Colonic mucosa (tissue), 4 donors: ENCODE measurements at regions not wholly inside any gene's neighbourhood (a gene's known extent, or its start where the extent isn't known, plus 50 kb on each side); places are given as distances from the start of the nearest gene placed in this dataset.

ENCODE experiments used
- DNase-seq: peaks from one replicate; pipeline ENCODE4 v3.0.0-alpha.2; 2020
- H3K27ac ChIP-seq: fragments of 200-600 bp; one replicate; pipeline ENCODE4 v1.8.0; 2021
- H3K27me3 ChIP-seq: fragments of 200-600 bp; one replicate; pipeline ENCODE4 v1.8.0; 2021
- H3K36me3 ChIP-seq: fragments of 200-600 bp; one replicate; pipeline ENCODE4 v1.8.0; 2021
- H3K4me1 ChIP-seq: fragments of 200-600 bp; one replicate; pipeline ENCODE4 v1.8.0; 2021; ENCODE audit warnings: mild to moderate bottlenecking
- H3K4me3 ChIP-seq: fragments of 200-600 bp; one replicate; pipeline ENCODE4 v1.8.0; 2021
- H3K9ac ChIP-seq, 2 donors: one replicate each; pipeline ENCODE4 v1.7.0; 2013; ENCODE audit warnings: control low read depth in 2 of 2, low read depth in 2 of 2, low read length in 2 of 2
- H3K9me3 ChIP-seq: fragments of 200-600 bp; one replicate; pipeline ENCODE4 v1.8.0; 2021
- CTCF ChIP-seq: fragments of 200-600 bp; IDR thresholded peaks from one replicate; pipeline ENCODE4 v1.8.0; 2022; ENCODE audit warnings: antibody characterized with exemption, mild to moderate bottlenecking
- intact Hi-C: fragments of 100-400 bp; cut with DNase I; formaldehyde crosslinking; loops from one replicate; pipeline ENCODE4 v1.14.1; 2022
- donor health status: healthy.
- donor health status: DM: no; HTN: no; CAD: no.
- donor health status: DM: no; HTN: no; CAD: no.

- no peak for TF ChIP-seq CTCF
Observed at GRCh38 chr6:156359912-156360311, 417.3 kb upstream of the ARID1B start.

GRCh38 chr6:156352861-156353260, 424.3 kb upstream of the ARID1B start:
- DNase-seq = no peak
- Histone ChIP-seq H3K27me3 (no peaks in the 10 kb centered on the region), H3K27ac (no peak overlapping the region), H3K9me3 (no peaks in the 10 kb centered on the region), H3K4me1 (no peaks in the 10 kb centered on the region), H3K36me3 (no peaks in the 10 kb centered on the region), H3K4me3 (no peak overlapping the region), H3K9ac (no peak overlapping the region)
- no peak for TF ChIP-seq CTCF
- intact Hi-C loops = no loop called here

More at GRCh38 chr6:156359912-156360311, 417.3 kb upstream of the ARID1B start:
- Histone ChIP-seq H3K27ac (no peak overlapping the region), H3K9me3 (no peaks in the 10 kb centered on the region), H3K4me3 (no peak overlapping the region), H3K27me3 (no peaks in the 10 kb centered on the region), H3K4me1 (no peaks in the 10 kb centered on the region), H3K36me3 (no peaks in the 10 kb centered on the region), H3K9ac (no peak overlapping the region)
- intact Hi-C loops = no loop called here
- no peak for DNase-seq

GRCh38 chr6:156351346-156351966, 425.7 kb upstream of the ARID1B start:
- Histone ChIP-seq H3K9ac (no peak overlapping the region), H3K4me1 (no peaks in the 10 kb centered on the region), H3K36me3 (no peaks in the 10 kb centered on the region), H3K27ac (no peak overlapping the region), H3K27me3 (no peaks in the 10 kb centered on the region), H3K4me3 (no peak overlapping the region), H3K9me3 (no peaks in the 10 kb centered on the region)
- intact Hi-C loops = no loop called here
- no peak for DNase-seq
- TF ChIP-seq CTCF = no peak

- intact Hi-C loops = no loop called here
- no peaks in the 10 kb centered on the region for H3K27me3 ChIP-seq
- no peak overlapping the region for H3K9ac ChIP-seq
- H3K4me3 ChIP-seq = no peak overlapping the region
- no peak for TF ChIP-seq CTCF
- DNase-seq = no peak
- H3K27ac ChIP-seq = no peak overlapping the region
- no peaks in the 10 kb centered on the region for H3K9me3 ChIP-seq
- no peaks in the 10 kb centered on the region for H3K4me1 ChIP-seq
- no peaks in the 10 kb centered on the region for H3K36me3 ChIP-seq
Observed at GRCh38 chr6:156350337-156350736, 426.8 kb upstream of the ARID1B start.

- no peak overlapping the region for H3K9ac ChIP-seq
- no peak overlapping the region for H3K4me3 ChIP-seq
- intact Hi-C loops = no loop called here
- H3K27me3 ChIP-seq = no peaks in the 10 kb centered on the region
- no peak overlapping the region for H3K27ac ChIP-seq
- H3K4me1 ChIP-seq = no peaks in the 10 kb centered on the region
- no peaks in the 10 kb centered on the region for H3K9me3 ChIP-seq
- H3K36me3 ChIP-seq = no peaks in the 10 kb centered on the region
- DNase-seq = no peak
- TF ChIP-seq CTCF = no peak
Observed at GRCh38 chr6:156348849-156349248, 428.3 kb upstream of the ARID1B start.
